HUES64 (cell line): ENCODE measurements at regions not wholly inside any gene's neighbourhood (a gene's known extent, or its start where the extent isn't known, plus 50 kb on each side); places are given as distances from the start of the nearest gene placed in this dataset.
"Not testable (repeated sequence)": the region's sequence is repeated elsewhere in the genome, so short reads cannot be mapped to it uniquely, and the experiment has no call there.

Experiments
- H3K27ac ChIP-seq: 2 replicates; pipeline ENCODE4 v1.7.0; 2013; ENCODE audit warnings: low read depth, low read length, inconsistent platforms
- H3K27me3 ChIP-seq: 2 replicates; pipeline ENCODE4 v1.6.1; 2013; ENCODE audit warnings: mild to moderate bottlenecking, low read length; ENCODE audit not compliant: insufficient read depth
- H3K36me3 ChIP-seq: 2 replicates; pipeline ENCODE4 v1.6.1; 2013; ENCODE audit warnings: mild to moderate bottlenecking, low read length; ENCODE audit not compliant: insufficient read depth
- H3K4me1 ChIP-seq: 2 replicates; pipeline ENCODE4 v1.6.1; 2013; ENCODE audit warnings: mild to moderate bottlenecking, low read length, moderate library complexity; ENCODE audit not compliant: insufficient read depth
- H3K4me3 ChIP-seq: 2 replicates; pipeline ENCODE4 v1.5.1; 2013; ENCODE audit warnings: mild to moderate bottlenecking, low read length, moderate library complexity
- H3K9ac ChIP-seq: 2 replicates; pipeline ENCODE4 v1.6.1; 2013; ENCODE audit warnings: mild to moderate bottlenecking, low read depth, low read length
- H3K9me3 ChIP-seq: 2 replicates; pipeline ENCODE4 v1.6.1; 2013; ENCODE audit warnings: low read depth, low read length; ENCODE audit not compliant: insufficient read depth
- WGBS: fragments of 150-250, 120-280 bp; methylation state at CpG from one replicate; pipeline ENCODE4 v1.1.7; 2013; ENCODE audit warnings: missing lambda C conversion rate; 5-methylcytosine and 5-hydroxymethylcytosine counted together

DNA sequence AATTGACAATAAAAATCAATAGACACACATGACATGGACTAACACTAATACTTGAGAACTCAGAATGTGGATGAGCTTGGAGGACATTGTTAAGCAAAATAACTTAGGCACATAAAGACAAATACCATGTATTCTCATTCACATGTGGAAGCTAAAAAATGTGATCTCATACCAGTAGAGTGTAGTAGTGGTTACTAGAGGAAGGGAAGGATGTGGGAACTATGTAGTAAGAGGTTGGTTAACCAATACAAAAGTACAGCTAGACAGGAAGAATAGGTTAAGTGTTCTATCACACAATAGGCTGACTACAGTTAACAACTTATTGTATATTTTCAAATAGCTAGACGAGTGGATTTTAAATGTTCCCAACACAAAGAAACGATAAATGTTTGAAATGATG is 415.8 kb upstream of the KLF12 start:
- WGBS = no CpG with 5 or more reads among the region's 2 CpGs
- no peak overlapping the region for H3K4me3 ChIP-seq
- no peaks in the 10 kb centered on the region for H3K9me3 ChIP-seq
- no peaks in the 10 kb centered on the region for H3K4me1 ChIP-seq
- H3K27ac ChIP-seq = no peak overlapping the region
- H3K36me3 ChIP-seq = no peaks in the 10 kb centered on the region
- no peak overlapping the region for H3K9ac ChIP-seq
- H3K27me3 ChIP-seq = no peaks in the 10 kb centered on the region

DNA sequence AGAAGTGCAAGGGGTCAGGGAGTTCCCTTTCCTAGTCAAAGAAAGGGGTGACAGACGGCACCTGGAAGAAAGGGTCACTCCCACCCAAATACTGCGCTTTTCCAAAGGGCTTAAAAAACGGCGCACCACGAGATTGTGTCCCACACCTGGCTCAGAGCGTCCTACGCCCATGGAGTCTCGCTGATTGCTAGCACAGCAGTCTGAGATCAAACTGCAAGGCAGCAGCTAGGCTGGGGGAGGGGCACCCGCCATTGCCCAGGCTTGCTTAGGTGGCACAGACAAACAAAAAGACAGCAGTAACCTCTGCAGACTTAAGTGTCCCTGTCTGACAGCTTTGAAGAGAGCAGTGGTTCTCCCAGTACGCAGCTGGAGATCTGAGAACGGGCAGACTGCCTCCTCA is 402.4 kb upstream of the KLF12 start:
- not testable (repeated sequence) for H3K4me3 ChIP-seq, H3K27me3 ChIP-seq, H3K27ac ChIP-seq, H3K36me3 ChIP-seq, H3K9ac ChIP-seq, H3K9me3 ChIP-seq, H3K4me1 ChIP-seq
- WGBS = 90% methylated on average over 9 of the region's 11 CpGs

DNA sequence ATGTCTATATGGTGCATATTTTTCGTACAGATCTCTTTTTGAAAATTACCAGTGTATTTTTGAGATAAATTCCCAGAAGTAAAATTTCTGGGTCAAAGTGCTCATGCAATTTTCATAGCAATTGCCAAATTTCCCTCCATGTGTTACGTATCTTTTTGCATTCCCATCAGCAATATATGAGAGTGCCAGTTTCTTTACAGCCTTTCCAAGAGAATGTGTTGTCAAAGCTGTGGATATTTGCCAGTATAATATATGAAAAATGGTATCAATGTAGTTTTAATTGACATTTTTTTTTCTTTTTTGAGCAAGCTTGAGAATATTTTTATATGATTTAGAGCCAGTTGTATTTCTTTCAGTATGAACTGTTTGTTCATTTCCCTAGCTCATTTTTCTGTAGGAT is 399.0 kb upstream of the KLF12 start:
- Histone ChIP-seq H3K4me3 (no peak overlapping the region), H3K27me3 (no peaks in the 10 kb centered on the region), H3K27ac (no peak overlapping the region), H3K36me3 (no peaks in the 10 kb centered on the region), H3K9me3 (no peaks in the 10 kb centered on the region), H3K4me1 (no peaks in the 10 kb centered on the region), H3K9ac (no peak overlapping the region)
- 84% methylated on average over 2 of the region's 2 CpGs for WGBS

DNA sequence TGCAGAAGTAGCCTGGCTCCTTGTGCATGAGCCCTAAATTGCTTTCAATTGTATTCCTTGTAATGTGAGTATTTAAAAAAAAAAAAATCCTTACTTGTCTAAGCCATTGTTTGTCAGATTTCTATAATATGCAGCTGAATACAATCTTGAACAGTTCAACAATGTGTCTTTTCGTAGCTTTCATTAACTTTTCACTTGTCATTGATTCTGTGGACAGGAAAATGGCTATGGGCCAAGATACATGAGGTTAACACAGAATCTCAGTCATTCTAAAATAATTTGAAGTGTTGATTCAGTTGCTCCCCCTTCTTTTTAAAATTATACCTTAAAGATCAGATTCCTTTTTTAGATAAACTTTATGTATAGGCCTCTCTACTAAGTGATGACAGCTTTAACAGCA is 395.8 kb upstream of the KLF12 start:
- H3K27me3 ChIP-seq = no peaks in the 10 kb centered on the region
- H3K36me3 ChIP-seq = no peaks in the 10 kb centered on the region
- no peak overlapping the region for H3K9ac ChIP-seq
- 100% methylated on average over 1 of the region's 1 CpG for WGBS
- H3K27ac ChIP-seq = no peak overlapping the region
- no peaks in the 10 kb centered on the region for H3K4me1 ChIP-seq
- H3K4me3 ChIP-seq = no peak overlapping the region
- no peaks in the 10 kb centered on the region for H3K9me3 ChIP-seq

DNA sequence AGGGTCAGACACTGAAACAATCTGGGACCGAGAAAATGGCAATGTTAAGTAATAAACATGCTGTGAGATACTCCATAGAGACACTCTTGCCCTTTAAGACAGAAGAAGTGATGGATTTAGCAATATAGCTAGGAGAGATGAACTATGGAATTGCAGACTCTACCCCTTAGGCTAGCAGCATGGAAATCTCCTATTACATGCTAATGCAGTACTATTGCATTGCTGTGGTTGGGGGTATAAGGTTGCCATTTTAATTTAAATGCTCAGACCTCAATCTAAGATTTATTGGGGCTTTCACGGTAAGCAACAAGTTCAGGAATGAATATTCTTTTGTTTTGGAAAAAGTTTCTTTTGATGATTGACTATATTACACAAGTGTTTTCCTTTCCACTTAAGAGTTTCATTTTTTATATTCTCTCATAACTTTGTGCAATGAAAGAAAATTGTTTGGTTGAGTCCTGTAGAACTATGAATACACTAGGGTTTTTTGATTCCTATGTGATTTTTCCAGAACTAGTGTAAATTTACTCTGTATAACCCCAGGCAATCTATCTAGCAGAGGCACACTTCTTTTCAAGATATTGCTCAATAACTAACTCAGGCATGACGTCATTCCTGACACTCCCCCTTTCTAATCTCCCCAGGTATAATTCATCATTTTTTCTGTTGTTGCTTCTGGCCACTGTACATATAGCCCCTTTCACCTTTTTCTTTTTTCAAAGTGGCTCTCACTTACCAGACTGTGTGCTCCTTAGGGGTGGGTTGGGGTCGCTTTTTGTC is 394.7 kb upstream of the KLF12 start:
- no peaks in the 10 kb centered on the region for H3K27me3 ChIP-seq
- H3K27ac ChIP-seq = no peak overlapping the region
- 90% methylated on average over 2 of the region's 4 CpGs for WGBS

DNA sequence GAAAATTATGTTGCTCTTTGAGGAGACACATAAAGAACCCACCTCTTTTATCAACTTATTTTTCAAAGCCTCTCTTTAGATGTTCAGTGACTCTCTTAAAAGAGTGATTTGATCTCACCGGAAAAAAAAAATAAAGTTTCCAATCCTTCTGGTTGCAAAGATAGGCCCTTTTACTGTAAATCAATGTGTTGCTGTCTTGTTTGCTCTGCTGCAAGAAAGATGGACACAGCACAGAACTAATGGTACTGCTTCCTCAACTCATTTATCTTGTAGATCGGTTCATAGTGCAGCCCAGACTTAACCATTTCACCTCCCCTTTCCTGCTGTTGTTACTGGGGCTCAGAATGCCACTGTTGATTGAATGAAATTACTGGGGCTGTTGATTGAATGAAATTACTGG is 388.9 kb upstream of the KLF12 start:
- H3K27me3 ChIP-seq = no peaks in the 10 kb centered on the region
- H3K27ac ChIP-seq = no peak overlapping the region
- H3K4me3 ChIP-seq = no peak overlapping the region
- 70% methylated on average over 2 of the region's 2 CpGs for WGBS
- H3K36me3 ChIP-seq = no peaks in the 10 kb centered on the region
- H3K9me3 ChIP-seq = no peaks in the 10 kb centered on the region
- no peaks in the 10 kb centered on the region for H3K4me1 ChIP-seq
- H3K9ac ChIP-seq = no peak overlapping the region

More for the DNA sequence above, 394.7 kb upstream of the KLF12 start:
- Histone ChIP-seq H3K36me3 (no peaks in the 10 kb centered on the region), H3K4me1 (no peaks in the 10 kb centered on the region), H3K9ac (no peak overlapping the region), H3K9me3 (no peaks in the 10 kb centered on the region), H3K4me3 (no peak overlapping the region)

DNA sequence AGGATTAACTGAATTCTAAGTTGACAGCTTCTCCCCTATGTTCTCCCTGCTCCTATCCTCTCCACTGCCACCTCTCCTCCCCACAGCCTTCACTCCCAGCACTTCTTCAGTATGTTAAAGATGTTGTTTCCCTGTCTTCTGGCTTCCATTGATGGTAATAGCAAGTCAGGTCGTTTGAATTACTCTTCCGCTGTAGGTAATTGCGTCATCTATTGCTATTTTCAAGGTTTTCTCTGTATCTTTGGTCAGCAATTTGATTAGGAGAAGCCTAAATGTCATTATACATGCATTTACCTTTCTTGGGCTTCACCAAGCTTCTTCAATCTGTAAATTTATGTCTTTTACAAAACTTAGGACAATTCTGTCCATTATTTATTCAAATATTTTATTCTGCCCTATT is 377.3 kb upstream of the KLF12 start:
- Histone ChIP-seq H3K27me3 (no peaks in the 10 kb centered on the region), H3K9ac (no peak overlapping the region), H3K36me3 (no peaks in the 10 kb centered on the region), H3K4me3 (no peak overlapping the region), H3K9me3 (no peaks in the 10 kb centered on the region), H3K4me1 (no peaks in the 10 kb centered on the region), H3K27ac (no peak overlapping the region)
- WGBS = 87% methylated on average over 3 of the region's 3 CpGs

DNA sequence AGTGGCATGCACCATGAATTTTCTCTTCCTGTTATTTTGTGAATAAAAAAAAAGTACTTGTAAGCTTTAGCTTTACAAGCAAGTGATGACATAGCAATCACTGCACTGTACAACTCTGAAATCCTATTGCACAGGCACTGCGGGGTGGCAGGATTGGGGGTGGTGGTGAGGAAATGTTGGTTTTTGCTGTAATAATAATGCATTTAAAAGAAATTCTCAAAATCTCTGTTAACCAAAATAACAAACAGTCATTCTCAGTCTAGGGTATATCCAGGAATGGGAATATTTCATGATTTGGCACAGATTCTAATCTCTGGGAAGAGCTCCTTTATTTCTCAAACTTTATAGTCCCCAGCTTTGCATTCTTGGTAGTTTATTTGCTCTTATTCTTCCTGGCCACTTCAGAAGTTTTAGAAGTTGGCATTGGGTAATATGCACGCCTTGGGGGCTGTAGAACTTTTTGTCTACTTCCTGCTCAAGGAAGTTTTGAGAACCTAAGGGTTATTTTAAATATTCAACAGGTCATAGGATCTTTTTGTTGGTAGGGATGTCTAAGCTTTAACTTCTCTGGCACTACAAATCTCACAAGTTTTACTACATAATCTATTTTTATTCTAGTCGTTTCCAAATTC is 353.0 kb upstream of the KLF12 start:
- no peak overlapping the region for H3K9ac ChIP-seq
- 90% methylated on average over 3 of the region's 3 CpGs for WGBS

DNA sequence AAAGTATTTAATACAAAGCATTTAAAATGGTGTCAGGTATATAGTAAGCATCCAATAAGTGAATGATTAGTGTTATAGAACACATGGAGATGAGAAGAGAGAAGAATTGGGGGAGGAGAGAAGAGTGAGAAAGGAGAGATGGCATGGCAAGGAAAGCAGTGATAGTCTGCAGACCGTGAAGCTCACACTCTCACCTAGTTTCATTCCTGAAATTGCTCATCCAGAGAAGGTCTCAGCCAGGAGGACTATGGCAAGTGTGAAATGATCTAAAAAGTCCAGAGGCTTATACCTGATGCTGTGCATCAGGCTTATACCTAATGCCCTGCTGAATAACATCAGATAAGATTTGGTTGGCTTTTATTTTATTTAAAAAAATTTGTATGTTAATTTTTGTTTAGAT is 351.6 kb upstream of the KLF12 start:
- H3K9ac ChIP-seq = no peak overlapping the region
- H3K4me3 ChIP-seq = no peak overlapping the region
- WGBS = 83% methylated on average over 1 of the region's 1 CpG
- H3K36me3 ChIP-seq = no peaks in the 10 kb centered on the region
- no peaks in the 10 kb centered on the region for H3K27me3 ChIP-seq
- no peak overlapping the region for H3K27ac ChIP-seq
- no peaks in the 10 kb centered on the region for H3K9me3 ChIP-seq
- no peaks in the 10 kb centered on the region for H3K4me1 ChIP-seq

More for the DNA sequence above, 353.0 kb upstream of the KLF12 start:
- no peaks in the 10 kb centered on the region for H3K36me3 ChIP-seq
- H3K4me1 ChIP-seq = no peaks in the 10 kb centered on the region
- no peak overlapping the region for H3K27ac ChIP-seq
- H3K9me3 ChIP-seq = no peaks in the 10 kb centered on the region
- H3K4me3 ChIP-seq = no peak overlapping the region
- H3K27me3 ChIP-seq = no peaks in the 10 kb centered on the region

DNA sequence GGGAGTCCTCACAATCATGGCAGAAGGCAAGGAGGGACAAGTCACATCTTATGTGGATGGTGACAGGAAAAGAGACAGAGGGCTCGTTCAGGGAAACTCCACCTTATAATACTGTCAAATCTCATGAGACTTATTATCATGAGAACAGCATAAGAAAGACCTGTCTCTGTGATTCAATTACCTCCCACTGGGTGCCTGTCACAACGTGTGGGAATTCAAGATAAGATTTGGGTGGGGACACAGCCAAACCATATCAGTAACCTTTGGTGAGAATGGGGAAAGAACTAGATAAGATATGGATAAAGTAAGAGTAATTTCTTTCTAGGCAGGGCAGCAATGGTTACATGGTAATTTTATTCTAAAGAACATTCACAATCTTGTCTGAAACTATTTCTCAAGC is 344.9 kb upstream of the KLF12 start:
- WGBS = 56% methylated on average over 1 of the region's 2 CpGs
- Histone ChIP-seq H3K27ac (no peak overlapping the region), H3K27me3 (no peaks in the 10 kb centered on the region), H3K4me3 (no peak overlapping the region), H3K9ac (no peak overlapping the region), H3K36me3 (no peaks in the 10 kb centered on the region), H3K9me3 (no peaks in the 10 kb centered on the region), H3K4me1 (no peaks in the 10 kb centered on the region)

DNA sequence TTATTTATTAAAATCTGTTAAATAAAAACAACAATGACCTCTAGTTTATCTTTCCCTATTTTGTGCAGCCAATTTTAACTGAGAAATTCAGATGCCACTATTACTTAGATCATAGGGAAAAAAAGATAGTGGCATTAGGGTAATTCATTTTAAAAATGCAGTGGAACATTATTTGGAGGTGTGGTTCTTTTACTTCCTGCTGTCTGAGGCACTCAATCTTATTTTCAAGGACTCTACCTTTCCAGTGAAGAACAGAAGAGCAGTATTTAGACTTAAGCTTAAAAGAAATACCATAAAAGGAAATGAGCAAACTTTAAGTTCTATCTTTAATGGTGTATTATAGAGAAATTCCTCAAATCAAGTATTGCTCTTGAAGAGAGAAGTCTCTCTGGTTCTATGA is 342.6 kb upstream of the KLF12 start:
- Histone ChIP-seq H3K27ac (no peak overlapping the region), H3K9me3 (no peaks in the 10 kb centered on the region), H3K9ac (no peak overlapping the region), H3K4me1 (no peaks in the 10 kb centered on the region), H3K4me3 (no peak overlapping the region), H3K36me3 (no peaks in the 10 kb centered on the region), H3K27me3 (no peaks in the 10 kb centered on the region)

DNA sequence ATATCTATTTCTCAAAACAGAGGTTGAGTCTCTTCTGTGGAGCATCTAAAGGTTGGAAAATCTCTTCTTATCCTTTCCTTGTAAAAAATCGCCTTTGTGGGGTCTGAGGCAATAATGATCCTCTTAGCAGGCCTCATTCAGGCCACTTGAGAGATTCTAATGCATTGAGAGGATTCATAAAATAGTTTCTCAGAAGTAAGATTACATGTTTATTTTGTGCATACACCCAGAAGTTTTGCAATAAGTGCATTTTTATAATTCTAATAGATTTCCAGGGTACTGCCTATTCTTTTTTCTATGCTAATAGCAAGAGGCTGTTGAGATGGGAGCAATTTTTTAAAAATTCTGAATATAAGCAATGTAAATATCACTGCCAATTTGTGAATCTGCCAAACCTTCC is 342.2 kb upstream of the KLF12 start:
- Histone ChIP-seq H3K27ac (no peak overlapping the region), H3K36me3 (no peaks in the 10 kb centered on the region), H3K4me1 (no peaks in the 10 kb centered on the region), H3K9ac (no peak overlapping the region), H3K9me3 (no peaks in the 10 kb centered on the region), H3K27me3 (no peaks in the 10 kb centered on the region), H3K4me3 (no peak overlapping the region)
- WGBS = 80% methylated on average over 1 of the region's 1 CpG
